ENCODE measurements at regions not wholly inside any gene's neighbourhood (a gene's known extent, or its start where the extent isn't known, plus 50 kb on each side); places are given as distances from the start of the nearest gene placed in this dataset.
A peak's percentile ranks its signal among the peaks of the same experiment; 100 is the strongest.

DNA sequence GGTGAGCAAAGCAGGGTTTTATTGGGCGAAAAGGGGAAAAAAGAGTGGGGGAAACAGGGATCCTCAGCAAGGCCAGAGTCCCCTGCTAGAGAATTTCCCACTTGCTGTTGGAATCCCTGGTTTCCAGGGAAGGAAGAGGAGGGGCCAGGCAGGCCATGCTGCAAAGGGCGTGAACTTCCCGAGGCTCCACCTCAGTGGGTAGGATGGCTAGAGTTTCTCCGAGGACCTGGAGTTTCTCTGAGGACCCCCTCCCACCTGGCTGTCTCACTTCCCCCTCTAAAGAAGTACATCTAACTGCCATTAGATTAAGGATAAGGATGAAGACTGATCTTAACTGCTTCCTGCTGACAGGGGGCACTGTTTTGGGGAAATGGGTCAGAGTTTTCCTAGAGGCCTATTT is 1239.3 kb upstream of the GJE1 start:
- Histone ChIP-seq H3K27ac (no peak overlapping the region), H3K4me3 (no peak overlapping the region)
- DNase-seq (ENCODE audit: low spot score): no peak
- TF ChIP-seq, protein P1, sequence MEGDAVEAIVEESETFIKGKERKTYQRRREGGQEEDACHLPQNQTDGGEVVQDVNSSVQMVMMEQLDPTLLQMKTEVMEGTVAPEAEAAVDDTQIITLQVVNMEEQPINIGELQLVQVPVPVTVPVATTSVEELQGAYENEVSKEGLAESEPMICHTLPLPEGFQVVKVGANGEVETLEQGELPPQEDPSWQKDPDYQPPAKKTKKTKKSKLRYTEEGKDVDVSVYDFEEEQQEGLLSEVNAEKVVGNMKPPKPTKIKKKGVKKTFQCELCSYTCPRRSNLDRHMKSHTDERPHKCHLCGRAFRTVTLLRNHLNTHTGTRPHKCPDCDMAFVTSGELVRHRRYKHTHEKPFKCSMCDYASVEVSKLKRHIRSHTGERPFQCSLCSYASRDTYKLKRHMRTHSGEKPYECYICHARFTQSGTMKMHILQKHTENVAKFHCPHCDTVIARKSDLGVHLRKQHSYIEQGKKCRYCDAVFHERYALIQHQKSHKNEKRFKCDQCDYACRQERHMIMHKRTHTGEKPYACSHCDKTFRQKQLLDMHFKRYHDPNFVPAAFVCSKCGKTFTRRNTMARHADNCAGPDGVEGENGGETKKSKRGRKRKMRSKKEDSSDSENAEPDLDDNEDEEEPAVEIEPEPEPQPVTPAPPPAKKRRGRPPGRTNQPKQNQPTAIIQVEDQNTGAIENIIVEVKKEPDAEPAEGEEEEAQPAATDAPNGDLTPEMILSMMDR (IDR thresholded peaks at IDR 0.05): no peak

DNA sequence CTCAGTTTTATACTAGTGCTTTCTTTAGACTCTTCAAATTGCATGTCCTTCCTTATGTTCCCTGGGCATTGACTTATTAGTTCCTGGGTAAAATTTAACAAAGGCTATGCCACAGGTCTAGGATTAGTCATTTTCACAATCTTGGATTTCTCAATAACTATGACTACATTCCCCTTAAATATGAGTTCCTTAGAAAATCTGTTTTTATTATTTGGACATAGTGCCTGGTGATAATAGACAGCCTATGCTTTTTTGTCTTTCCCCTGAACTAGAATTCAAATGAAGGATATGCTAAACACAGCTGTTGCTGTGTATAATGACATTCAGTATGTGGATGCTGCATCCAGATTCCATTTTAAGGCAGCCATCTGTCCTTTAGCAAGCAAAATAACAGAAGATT is 1252.8 kb upstream of the GJE1 start:
- Histone ChIP-seq H3K4me3 (no peak overlapping the region), H3K27ac (no peak overlapping the region)
- TF ChIP-seq, protein P1 (IDR thresholded peaks at IDR 0.05): no peak
- DNase-seq (ENCODE audit: low spot score): no peak

DNA sequence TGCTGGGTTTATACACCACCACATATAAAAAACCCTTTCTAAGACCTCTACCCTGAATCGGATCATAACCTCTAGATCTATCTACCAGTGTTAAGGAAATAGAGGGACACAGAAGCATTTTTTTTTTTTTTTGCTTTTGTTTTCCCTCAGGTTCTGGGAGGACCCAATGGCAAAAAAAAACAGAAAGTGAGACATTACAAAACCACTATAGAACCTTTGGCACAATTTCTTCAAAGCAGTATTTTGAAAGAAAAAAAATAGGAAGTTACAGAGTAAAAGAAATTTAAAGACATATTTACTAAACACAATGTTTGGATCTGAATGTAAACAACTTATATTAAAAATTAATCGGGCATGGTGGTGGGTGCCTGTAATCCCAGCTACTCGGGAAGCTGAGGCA is 1258.7 kb upstream of the GJE1 start:
- Histone ChIP-seq H3K4me3 (no peak overlapping the region), H3K27ac (no peak overlapping the region)
- DNase-seq (ENCODE audit: low spot score): no peak
- TF ChIP-seq, protein P1 (IDR thresholded peaks at IDR 0.05): no peak

DNA sequence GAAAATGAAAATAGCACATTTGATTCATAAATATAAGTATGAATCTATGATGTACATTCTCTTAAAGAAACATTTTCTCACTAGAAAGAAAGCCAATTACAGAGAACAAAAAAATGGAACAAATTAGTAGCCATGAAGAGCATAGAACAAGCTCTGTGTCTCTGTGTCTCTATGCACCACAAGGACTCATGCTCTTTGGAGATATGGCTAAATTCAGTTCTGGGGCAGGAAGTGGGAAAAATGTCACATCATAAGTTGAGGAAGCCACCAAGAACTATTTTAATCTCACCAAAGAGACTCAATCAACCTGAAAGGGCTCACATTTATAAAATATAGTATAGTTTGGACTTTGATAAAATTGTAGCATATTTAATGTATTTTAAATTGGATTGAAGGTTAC is 1259.8 kb upstream of the GJE1 start:
- Histone ChIP-seq H3K4me3 (no peak overlapping the region), H3K27ac (no peak overlapping the region)
- DNase-seq (ENCODE audit: low spot score): no peak
- TF ChIP-seq, protein P1 (IDR thresholded peaks at IDR 0.05): no peak

DNA sequence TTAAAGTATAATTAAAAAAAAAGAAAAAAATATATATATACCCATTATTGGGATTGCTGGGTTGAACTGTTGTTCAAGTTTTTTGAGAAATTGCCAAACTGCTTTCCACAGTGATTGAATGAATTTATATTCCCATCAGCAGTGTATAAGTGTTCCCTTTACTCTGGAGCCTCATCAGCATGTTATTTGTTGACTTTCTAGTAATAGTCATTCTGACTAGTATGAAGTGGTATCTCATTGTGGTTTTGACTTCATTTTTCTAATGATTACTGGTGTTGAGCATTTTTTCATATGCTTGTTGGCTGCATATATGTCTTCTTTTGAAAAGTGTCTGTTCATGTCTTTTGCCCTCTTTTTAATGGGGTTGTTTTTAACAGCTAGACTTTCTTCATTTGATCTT is 1260.8 kb upstream of the GJE1 start:
- TF ChIP-seq, protein P1 (IDR thresholded peaks at IDR 0.05): no peak
- H3K4me3 ChIP-seq: no peak overlapping the region
- DNase-seq (ENCODE audit: low spot score): no peak
- H3K27ac ChIP-seq: no peak overlapping the region

DNA sequence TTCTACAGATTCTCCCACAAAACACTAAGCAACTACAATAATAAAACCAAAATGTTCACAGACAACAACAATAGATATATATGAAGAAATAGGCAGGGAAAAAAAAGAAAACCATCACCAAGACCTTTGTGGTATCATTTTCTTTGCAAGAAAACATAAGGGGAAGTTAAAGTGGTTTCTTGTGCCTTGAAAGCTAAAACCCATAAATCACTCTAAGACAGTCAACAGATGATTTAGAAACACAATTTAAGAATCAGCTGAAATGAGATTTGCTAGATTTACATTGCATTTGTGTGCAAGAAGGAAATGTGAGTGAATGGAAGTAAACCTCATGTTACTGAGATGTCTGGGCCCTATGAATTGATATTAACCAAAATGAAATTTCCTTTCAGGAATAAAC is 1265.4 kb upstream of the GJE1 start:
- DNase-seq (ENCODE audit: low spot score): no peak
- H3K4me3 ChIP-seq: no peak overlapping the region
- H3K27ac ChIP-seq: no peak overlapping the region
- TF ChIP-seq, protein P1 (IDR thresholded peaks at IDR 0.05): no peak

DNA sequence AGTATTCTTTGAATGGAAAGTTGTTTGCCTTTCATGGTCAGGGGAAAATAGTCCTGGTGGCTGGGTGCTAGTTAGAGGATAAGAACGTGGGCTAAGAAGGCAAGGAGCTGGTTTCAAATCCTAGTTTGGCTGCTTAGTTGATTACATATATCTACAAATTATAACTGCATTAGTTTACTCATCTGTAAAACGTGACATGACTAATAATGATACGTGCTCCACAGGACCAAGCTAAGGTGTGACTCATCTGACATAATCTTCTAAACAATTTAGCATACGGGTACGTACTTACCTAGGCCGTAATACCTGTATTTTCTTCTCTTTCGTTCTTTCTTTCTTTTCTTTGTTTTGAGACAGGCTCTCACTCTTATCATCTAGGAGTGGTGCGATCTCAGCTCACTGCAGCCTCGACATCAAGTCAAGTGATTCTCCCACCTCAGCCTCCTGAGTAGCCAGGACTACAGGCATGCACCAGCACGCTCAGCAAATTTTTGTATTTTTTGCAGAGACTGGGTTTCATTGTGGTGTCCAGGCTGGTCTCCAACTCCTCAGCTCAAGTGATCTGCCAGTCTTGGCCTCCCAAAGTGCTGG is 1274.2 kb upstream of the GJE1 start:
- H3K4me3 ChIP-seq: peak overlapping the region; percentile 18
- DNase-seq (ENCODE audit: low spot score): no peak
- TF ChIP-seq, protein P1 (IDR thresholded peaks at IDR 0.05): no peak
- H3K27ac ChIP-seq: peak overlapping the region; percentile 3 to 75

Measured in coronary artery (tissue), 2 donors.